HCT116 (cell line): ENCODE measurements at regions not wholly inside any gene's neighbourhood (a gene's known extent, or its start where the extent isn't known, plus 50 kb on each side); places are given as distances from the start of the nearest gene placed in this dataset.

Experiments used
- ATAC-seq: fragments of 200-7000 bp; cut with Tn5 transposase; 2 replicates; pipeline ENCODE4 v1.9.1; 2020; ENCODE audit warnings: mild to moderate bottlenecking, moderate library complexity
- BruUV-seq: library from RNA; stranded (reverse); fragments of 400-500 nt; replicated peaks from 2 replicates; lab custom pipeline; 2021; lab: Mats Ljungman, UMichigan
- CTCF ChIA-PET: fragments of 300-600 bp; sonication (Branson Sonifier 250); formaldehyde crosslinking; loops from one replicate; lab custom pipeline; 2021; ENCODE audit warnings: antibody characterized with exemption; lab: Charles Lee
- POLR2A ChIA-PET: fragments of 300-600, 350-600 bp; sonication (Branson Sonifier 250); formaldehyde crosslinking; loops from one replicate; lab custom pipeline; 2021; ENCODE audit warnings: antibody characterized with exemption; lab: Charles Lee
- RAD21 ChIA-PET, 2 experiments: fragments of 300-600 bp; sonication (Branson Sonifier 250); formaldehyde crosslinking; loops; one replicate each; lab custom pipeline; 2023; ENCODE audit warnings: low total read pairs in 2 of 2; ENCODE audit not compliant: uncharacterized antibody in 2 of 2, unreplicated experiment in 2 of 2, low non-redundant PET in 1 of 2; lab: Charles Lee
- DNase-seq: peaks from one replicate; pipeline ENCODE4 v3.0.0-alpha.2; 2010; ENCODE audit warnings: low read depth, low spot score
- H2AFZ ChIP-seq: fragments of 200-600 bp; shearing (Covaris generic), sonication (generic); 2 replicates; pipeline ENCODE4 v1.6.1; 2017; ENCODE audit warnings: low read depth, mixed run types, mixed read lengths, antibody characterized with exemption, low read length; ENCODE audit not compliant: poor library complexity, severe bottlenecking
- H3K27ac ChIP-seq: 2 replicates; pipeline ENCODE4 v1.5.1; 2012; ENCODE audit warnings: low read depth, low read length
- H3K27me3 ChIP-seq: fragments of 200-600 bp; sonication (generic); 2 replicates; pipeline ENCODE4 v1.6.1; 2016; ENCODE audit warnings: mixed run types, low read length, mixed read lengths; ENCODE audit not compliant: insufficient read depth
- H3K36me3 ChIP-seq, 2 experiments: fragments of 200-500 bp in 1 of 2; fragments of 200-600 bp in 1 of 2; sonication (Bioruptor generic) in 1 of 2; sonication (generic) in 1 of 2; 2 replicates each; pipeline versions ENCODE4 v1.5.1 to v1.6.1; 2014 to 2016; ENCODE audit warnings: low read length in 2 of 2, inconsistent platforms in 1 of 2, mixed read lengths in 1 of 2, mixed run types in 1 of 2; ENCODE audit not compliant: insufficient read depth in 2 of 2, control insufficient read depth in 1 of 2
- H3K4me1 ChIP-seq, 2 experiments: fragments of 200-600 bp in 1 of 2; sonication (generic) in 1 of 2; 2 replicates each; pipeline versions ENCODE4 v1.5.1 to v1.6.1; 2012 to 2017; ENCODE audit warnings: low read length in 2 of 2, inconsistent platforms in 1 of 2, mild to moderate bottlenecking in 1 of 2, mixed read lengths in 1 of 2, mixed run types in 1 of 2, moderate library complexity in 1 of 2; ENCODE audit not compliant: insufficient read depth in 2 of 2, control insufficient read depth in 1 of 2
- H3K4me2 ChIP-seq: fragments of 200-600 bp; sonication (generic); 2 replicates; pipeline ENCODE4 v1.6.1; 2017; ENCODE audit warnings: mixed run types, low read length, mixed read lengths
- H3K4me3 ChIP-seq, 2 experiments: fragments of 200-600 bp in 1 of 2; sonication (generic) in 1 of 2; replicated peaks in 1 of 2; 2 replicates each; pipeline ENCODE4 v1.5.1; 2011 to 2016; ENCODE audit warnings: low read length in 2 of 2, control low read depth in 1 of 2, low read depth in 1 of 2, mild to moderate bottlenecking in 1 of 2, mixed read lengths in 1 of 2, mixed run types in 1 of 2
- H3K79me2 ChIP-seq: fragments of 200-600 bp; sonication (generic); 2 replicates; pipeline ENCODE4 v1.6.1; 2017; ENCODE audit warnings: mild to moderate bottlenecking, mixed run types, low read length, moderate library complexity, mixed read lengths; ENCODE audit not compliant: insufficient read depth
- H3K9ac ChIP-seq: fragments of 200-600 bp; sonication (generic); 2 replicates; pipeline ENCODE4 v1.6.1; 2016; ENCODE audit warnings: low read length, mixed read lengths
- H3K9me2 ChIP-seq: fragments of 200-600 bp; sonication (generic), shearing (Covaris generic); 2 replicates; pipeline ENCODE4 v1.6.1; 2017; ENCODE audit warnings: mixed run types, mild to moderate bottlenecking, moderate library complexity; ENCODE audit not compliant: insufficient read depth
- H3K9me3 ChIP-seq, 2 experiments: fragments of 200-500 bp in 1 of 2; fragments of 200-600 bp in 1 of 2; sonication (Bioruptor generic) in 1 of 2; sonication (generic) in 1 of 2; 2 replicates each; pipeline ENCODE4 v1.6.1; 2014 to 2017; ENCODE audit warnings: low read length in 2 of 2, mixed read lengths in 2 of 2, inconsistent platforms in 1 of 2, low read depth in 1 of 2, mild to moderate bottlenecking in 1 of 2, mixed run types in 1 of 2, moderate library complexity in 1 of 2; ENCODE audit not compliant: control insufficient read depth in 1 of 2, insufficient read depth in 1 of 2
- H4K20me1 ChIP-seq: fragments of 200-600 bp; sonication (generic), shearing (Covaris generic); 2 replicates; pipeline ENCODE4 v1.6.1; 2017; ENCODE audit warnings: mixed run types, mild to moderate bottlenecking, moderate library complexity; ENCODE audit not compliant: insufficient read depth
- CBX3 ChIP-seq: IDR thresholded peaks from 2 replicates; pipeline ENCODE4 v1.6.1; 2012; ENCODE audit warnings: low read depth
- CEBPB ChIP-seq: IDR thresholded peaks from 2 replicates; pipeline ENCODE4 v1.6.1; 2012; ENCODE audit warnings: low read depth
- CTCF ChIP-seq, 3 experiments: fragments of 200-600 bp in 1 of 3; sonication (generic) in 1 of 3; IDR thresholded peaks in 2 of 3; conservative IDR thresholded peaks in 1 of 3; 2 replicates each; pipeline ENCODE4 v1.5.1; 2012 to 2017; ENCODE audit warnings: low read depth in 2 of 3, low read length in 2 of 3, antibody characterized with exemption in 1 of 3, borderline replicate concordance in 1 of 3, control low read depth in 1 of 3, mild to moderate bottlenecking in 1 of 3, mixed read lengths in 1 of 3, mixed run types in 1 of 3, moderate library complexity in 1 of 3; ENCODE audit not compliant: insufficient read depth in 1 of 3
- EGR1 ChIP-seq: IDR thresholded peaks from 2 replicates; pipeline ENCODE4 v1.6.1; 2012; ENCODE audit warnings: low read depth
- EZH2 ChIP-seq: fragments of 200-600 bp; sonication (generic); IDR thresholded peaks from 2 replicates; pipeline ENCODE4 v1.6.1; 2017; ENCODE audit warnings: antibody characterized with exemption, mixed run types
- EZH2phosphoT487 ChIP-seq: fragments of 200-600 bp; IDR thresholded peaks from 2 replicates; pipeline ENCODE4 v1.6.1; 2018; ENCODE audit warnings: antibody characterized with exemption, borderline replicate concordance
- FOSL1 ChIP-seq: IDR thresholded peaks from 2 replicates; pipeline ENCODE4 v1.6.1; 2012; ENCODE audit warnings: low read depth
- JUND ChIP-seq: IDR thresholded peaks from 2 replicates; pipeline ENCODE4 v1.6.1; 2012
- POLR2AphosphoS5 ChIP-seq: IDR thresholded peaks from 2 replicates; pipeline ENCODE4 v1.6.1; 2011; ENCODE audit warnings: mild to moderate bottlenecking, low read depth, low read length, moderate library complexity
- RAD21 ChIP-seq: IDR thresholded peaks from 2 replicates; pipeline ENCODE4 v1.6.1; 2012; ENCODE audit warnings: low read depth, mild to moderate bottlenecking
- SIN3A ChIP-seq: IDR thresholded peaks from 2 replicates; pipeline ENCODE4 v1.6.1; 2012; ENCODE audit warnings: low read depth
- SP1 ChIP-seq: IDR thresholded peaks from 2 replicates; pipeline ENCODE4 v1.6.1; 2012; ENCODE audit warnings: low read depth
- YY1 ChIP-seq: IDR thresholded peaks from 2 replicates; pipeline ENCODE4 v1.6.1; 2011; ENCODE audit warnings: low read length, low read depth, moderate library complexity, mild to moderate bottlenecking; ENCODE audit not compliant: insufficient replicate concordance; ENCODE audit errors: extremely low read depth
- ZNF274 ChIP-seq: fragments of 200-500 bp; sonication (Bioruptor generic); IDR thresholded peaks from 2 replicates; pipeline ENCODE4 v1.6.1; 2014; ENCODE audit warnings: mild to moderate bottlenecking, low read depth, low read length, inconsistent platforms
- intact Hi-C: fragments of 100-400 bp; cut with micrococcal nuclease; formaldehyde crosslinking; loops from 2 replicates; pipeline ENCODE4 v1.10.0; 2022

- TF ChIP-seq RAD21: no peak
- no peak for TF ChIP-seq ZNF274
- no peak for TF ChIP-seq CEBPB
- no peak for TF ChIP-seq CTCF (IDR thresholded peaks at IDR 0.05 in 2 of 3, conservative IDR thresholded peaks at IDR 0.05 in 1 of 3; ENCODE audit: borderline replicate concordance in 1 of 3, insufficient read depth in 1 of 3, low read depth in 2 of 3, low read length in 2 of 3)
- no TSS peak for BruUV-seq
- no peak overlapping the region for H3K4me2 ChIP-seq
- no peak for ATAC-seq
- H3K9ac ChIP-seq: no peak overlapping the region
- no peaks in the 10 kb centered on the region for H3K9me2 ChIP-seq
- ChIA-PET CTCF (no interaction called here), POLR2A (no interaction called here), RAD21 (no interaction called here)
- H2AFZ ChIP-seq: no peak overlapping the region
- no peaks in the 10 kb centered on the region for H3K79me2 ChIP-seq
- no peak for DNase-seq
- intact Hi-C loops: no loop called here
- H3K27ac ChIP-seq: no peak overlapping the region
- no peaks in the 10 kb centered on the region for H3K27me3 ChIP-seq
- H3K9me3 ChIP-seq: peaks cover 7 to 11% of the 10 kb centered on the region in 2 experiments; a peak in 2 of 4 replicates
- H3K4me3 ChIP-seq: no peak overlapping the region
- no peaks in the 10 kb centered on the region for H3K4me1 ChIP-seq
- no peaks in the 10 kb centered on the region for H3K36me3 ChIP-seq
- no peaks in the 10 kb centered on the region for H4K20me1 ChIP-seq
These were observed 1047.6 kb upstream of the AUTS2 start for GRCh38 chr7:68550635-68551034.

DNA sequence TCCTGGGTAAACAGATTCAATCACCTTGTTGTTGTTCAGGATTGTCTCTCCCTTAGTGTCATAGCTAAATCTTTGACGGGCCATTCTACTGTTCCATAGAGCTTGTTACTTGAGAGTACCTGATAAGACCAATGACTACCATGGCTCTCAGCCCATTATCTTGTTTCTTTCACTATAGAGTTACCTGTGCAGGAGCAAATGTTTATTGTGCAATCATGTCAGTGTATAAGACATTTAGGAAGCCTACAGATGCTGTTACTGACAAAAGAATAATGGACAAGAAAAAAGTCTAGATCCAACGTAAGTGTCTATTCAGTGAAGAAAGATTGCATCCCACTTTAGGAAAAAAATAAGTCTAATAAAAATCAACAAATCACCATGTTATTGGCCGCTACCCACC lies 1041.7 kb upstream of the AUTS2 start:
- TF ChIP-seq YY1 (no peak), RAD21 (no peak), EGR1 (no peak), JUND (no peak), EZH2phosphoT487 (no peak), CBX3 (no peak), EZH2 (no peak), FOSL1 (no peak), SP1 (no peak), POLR2AphosphoS5 (no peak), SIN3A (no peak)
- DNase-seq: no peak
- intact Hi-C loops: no loop called here
- no peak overlapping the region for H2AFZ ChIP-seq
- H4K20me1 ChIP-seq: no peaks in the 10 kb centered on the region
- H3K4me3 ChIP-seq: no peak overlapping the region
- no peak for ATAC-seq
- RAD21 ChIA-PET: no interaction called here
- no TSS peak for BruUV-seq
- H3K27ac ChIP-seq: no peak overlapping the region
- POLR2A ChIA-PET: no interaction called here
- H3K4me1 ChIP-seq: no peaks in the 10 kb centered on the region
- no peak overlapping the region for H3K9ac ChIP-seq
- H3K9me3 ChIP-seq: peaks cover 3 to 13% of the 10 kb centered on the region in 2 experiments; a peak in 2 of 4 replicates
- no peak overlapping the region for H3K4me2 ChIP-seq
- CTCF ChIA-PET: no interaction called here
- no peaks in the 10 kb centered on the region for H3K79me2 ChIP-seq
- H3K27me3 ChIP-seq: no peaks in the 10 kb centered on the region
- H3K9me2 ChIP-seq: no peaks in the 10 kb centered on the region
- H3K36me3 ChIP-seq: no peaks in the 10 kb centered on the region
